ENCODE measurements at regions not wholly inside any gene's neighbourhood (a gene's known extent, or its start where the extent isn't known, plus 50 kb on each side); places are given as distances from the start of the nearest gene placed in this dataset.

DNA sequence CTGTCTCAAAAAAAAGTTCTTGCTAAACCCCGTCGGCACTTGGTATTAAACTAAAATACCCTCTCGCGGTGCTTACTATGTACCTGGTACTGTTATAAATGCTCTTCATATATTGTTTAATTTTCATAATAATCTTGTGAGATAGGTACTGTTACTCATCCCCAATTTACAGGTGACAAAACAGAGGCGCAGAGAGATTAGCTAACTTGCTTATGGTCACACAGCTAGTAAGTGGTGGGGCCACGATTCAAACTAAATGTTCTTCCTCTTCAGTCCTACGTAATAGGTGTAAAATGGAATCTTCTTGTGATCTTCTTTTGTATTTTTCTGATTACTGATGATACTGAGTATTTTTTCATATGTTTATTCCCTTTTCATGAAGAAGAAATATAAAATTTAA, 51.3 kb downstream of the TET3 start:
- TF ChIP-seq, protein P1, sequence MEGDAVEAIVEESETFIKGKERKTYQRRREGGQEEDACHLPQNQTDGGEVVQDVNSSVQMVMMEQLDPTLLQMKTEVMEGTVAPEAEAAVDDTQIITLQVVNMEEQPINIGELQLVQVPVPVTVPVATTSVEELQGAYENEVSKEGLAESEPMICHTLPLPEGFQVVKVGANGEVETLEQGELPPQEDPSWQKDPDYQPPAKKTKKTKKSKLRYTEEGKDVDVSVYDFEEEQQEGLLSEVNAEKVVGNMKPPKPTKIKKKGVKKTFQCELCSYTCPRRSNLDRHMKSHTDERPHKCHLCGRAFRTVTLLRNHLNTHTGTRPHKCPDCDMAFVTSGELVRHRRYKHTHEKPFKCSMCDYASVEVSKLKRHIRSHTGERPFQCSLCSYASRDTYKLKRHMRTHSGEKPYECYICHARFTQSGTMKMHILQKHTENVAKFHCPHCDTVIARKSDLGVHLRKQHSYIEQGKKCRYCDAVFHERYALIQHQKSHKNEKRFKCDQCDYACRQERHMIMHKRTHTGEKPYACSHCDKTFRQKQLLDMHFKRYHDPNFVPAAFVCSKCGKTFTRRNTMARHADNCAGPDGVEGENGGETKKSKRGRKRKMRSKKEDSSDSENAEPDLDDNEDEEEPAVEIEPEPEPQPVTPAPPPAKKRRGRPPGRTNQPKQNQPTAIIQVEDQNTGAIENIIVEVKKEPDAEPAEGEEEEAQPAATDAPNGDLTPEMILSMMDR (IDR thresholded peaks at IDR 0.05), result no peak
- TF ChIP-seq POLR2A (IDR thresholded peaks at IDR 0.05), result no peak
- DNase-seq, result no peak
- no peak overlapping the region for H3K4me3 ChIP-seq
- no peaks in the 10 kb centered on the region for H3K9me3 ChIP-seq
- no peaks in the 10 kb centered on the region for H3K36me3 ChIP-seq
- H3K27ac ChIP-seq, result no peak overlapping the region
- H3K4me1 ChIP-seq, result peaks cover 0 to 4% of the 10 kb centered on the region in 2 donors
- H3K27me3 ChIP-seq, result no peaks in the 10 kb centered on the region
- intact Hi-C loops (cut with DNase I; ENCODE audit: low total_unique reads), result no loop called here

DNA sequence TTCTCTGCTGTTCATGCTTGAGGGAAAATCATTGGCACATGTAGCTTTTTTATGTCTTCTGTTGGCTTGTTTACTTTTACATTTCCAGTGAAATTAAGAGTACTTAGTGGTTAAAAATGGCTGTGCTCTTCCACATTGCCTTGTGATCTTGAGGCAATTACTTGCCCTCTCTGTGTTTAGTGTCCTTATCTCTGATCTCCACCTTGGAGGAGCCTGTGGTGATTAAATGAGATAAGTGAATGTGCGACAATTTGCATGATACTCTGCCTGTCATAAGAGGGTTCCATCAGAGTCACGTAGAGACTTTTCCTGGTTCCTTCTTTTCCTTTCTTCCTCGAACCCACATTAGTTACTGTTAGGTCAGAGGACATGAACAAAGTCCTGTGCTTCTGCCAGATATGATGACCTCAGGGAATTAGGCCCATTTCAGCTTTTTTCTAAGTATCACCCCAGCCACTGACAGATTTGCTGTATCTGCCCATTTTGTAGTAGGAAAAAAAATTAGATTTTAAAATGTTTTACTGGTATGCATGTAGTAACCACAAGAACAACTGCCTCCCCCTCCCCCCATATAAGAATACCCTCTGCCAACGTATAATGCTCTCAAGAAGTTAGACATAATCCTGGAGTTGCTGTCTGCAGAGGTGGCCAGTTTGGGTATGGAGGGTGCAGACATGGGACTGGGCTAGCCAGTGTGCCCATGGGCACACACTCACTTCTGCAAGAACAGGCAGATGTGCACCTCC, 51.9 kb downstream of the TET3 start:
- intact Hi-C loops (cut with DNase I; ENCODE audit: low total_unique reads), result no loop called here
- DNase-seq, result no peak
- no peaks in the 10 kb centered on the region for H3K27me3 ChIP-seq
- H3K36me3 ChIP-seq, result no peaks in the 10 kb centered on the region
- TF ChIP-seq POLR2A (IDR thresholded peaks at IDR 0.05), result no peak
- TF ChIP-seq, protein P1 (IDR thresholded peaks at IDR 0.05), result no peak
- H3K4me3 ChIP-seq, result no peak overlapping the region
- H3K4me1 ChIP-seq, result peaks cover 0 to 4% of the 10 kb centered on the region in 2 donors
- no peak overlapping the region for H3K27ac ChIP-seq
- H3K9me3 ChIP-seq, result no peaks in the 10 kb centered on the region

DNA sequence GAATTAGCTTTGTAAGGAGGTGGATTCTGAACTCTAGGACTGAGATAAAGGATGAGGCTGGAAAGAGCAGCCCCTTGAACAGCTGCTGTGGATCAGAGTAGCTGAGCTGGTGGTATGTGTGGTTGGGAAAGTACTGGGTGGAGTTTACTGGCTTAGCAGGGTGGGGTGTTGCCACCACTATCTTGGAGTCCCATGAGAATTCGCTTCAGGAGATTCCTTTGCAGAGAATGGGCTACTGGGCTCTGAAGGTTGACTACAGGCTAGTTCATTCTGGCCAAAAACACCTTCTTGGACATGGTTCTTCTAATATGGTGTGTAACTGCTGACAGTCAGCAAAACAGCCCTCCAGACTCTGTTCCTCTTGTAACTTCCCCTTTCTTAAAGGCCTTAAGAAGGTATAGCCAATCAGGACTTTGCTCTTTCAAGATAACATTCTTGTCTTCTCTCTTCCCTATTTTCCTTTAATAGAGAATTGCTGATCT, 52.7 kb downstream of the TET3 start:
- H3K27ac ChIP-seq, result no peak overlapping the region
- intact Hi-C loops (cut with DNase I; ENCODE audit: low total_unique reads), result no loop called here
- H3K4me1 ChIP-seq, result peaks cover 0 to 4% of the 10 kb centered on the region in 2 donors

DNA sequence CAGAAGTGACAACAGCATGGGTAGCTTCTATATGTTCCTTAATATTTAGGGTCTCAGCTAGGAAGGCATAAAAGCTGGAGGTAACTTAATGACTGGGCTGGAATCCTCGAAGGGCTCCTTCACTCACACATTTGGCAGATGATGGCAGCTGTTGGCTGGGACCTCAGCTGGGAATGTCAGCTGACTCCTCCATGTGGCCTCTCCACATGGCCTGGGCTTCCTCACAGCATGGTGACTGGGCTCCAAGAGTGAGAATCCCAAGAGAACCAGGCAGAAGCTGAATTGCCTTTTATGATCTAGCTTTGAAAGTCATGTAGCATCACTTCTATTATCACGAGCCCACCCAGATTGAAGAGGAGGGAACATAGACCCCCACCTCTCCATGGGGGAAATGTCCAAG, 54.9 kb downstream of the TET3 start:
- no peaks in the 10 kb centered on the region for H3K4me1 ChIP-seq
- intact Hi-C loops (cut with DNase I; ENCODE audit: low total_unique reads), result no loop called here
- no peaks in the 10 kb centered on the region for H3K9me3 ChIP-seq
- no peaks in the 10 kb centered on the region for H3K27me3 ChIP-seq
- no peak overlapping the region for H3K4me3 ChIP-seq
- no peaks in the 10 kb centered on the region for H3K36me3 ChIP-seq
- no peak for DNase-seq
- H3K27ac ChIP-seq, result no peak overlapping the region
- TF ChIP-seq, protein P1 (IDR thresholded peaks at IDR 0.05), result no peak
- no peak for TF ChIP-seq POLR2A (IDR thresholded peaks at IDR 0.05)

More for the DNA sequence above, 52.7 kb downstream of the TET3 start:
- Histone ChIP-seq H3K36me3 (no peaks in the 10 kb centered on the region), H3K9me3 (no peaks in the 10 kb centered on the region), H3K4me3 (no peak overlapping the region), H3K27me3 (no peaks in the 10 kb centered on the region)
- no peak for DNase-seq
- no peak for TF ChIP-seq POLR2A (IDR thresholded peaks at IDR 0.05)
- TF ChIP-seq, protein P1 (IDR thresholded peaks at IDR 0.05), result no peak

DNA sequence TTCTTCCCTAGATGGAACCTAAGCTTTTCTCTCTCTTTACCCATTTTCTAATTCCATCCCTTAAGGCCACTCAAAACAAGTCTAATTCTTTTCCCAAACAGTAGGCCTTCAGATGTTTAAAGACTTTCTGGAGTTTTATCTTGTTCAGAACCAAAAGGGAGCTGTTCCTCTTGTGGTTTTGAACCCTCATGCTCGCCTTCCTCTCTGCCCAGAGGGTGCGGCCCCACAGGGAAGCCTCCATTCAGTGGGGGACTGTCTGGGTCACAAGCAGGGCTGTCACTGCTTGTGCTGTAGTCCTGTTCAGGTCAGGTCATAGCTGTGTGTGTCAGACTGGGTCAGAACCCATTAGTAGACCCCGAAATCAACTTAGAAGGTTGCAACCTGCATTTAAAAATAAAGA, 56.5 kb downstream of the TET3 start:
- H3K27me3 ChIP-seq, result no peaks in the 10 kb centered on the region
- H3K4me1 ChIP-seq, result no peaks in the 10 kb centered on the region
- no peak for DNase-seq
- no peak overlapping the region for H3K4me3 ChIP-seq
- no peaks in the 10 kb centered on the region for H3K36me3 ChIP-seq
- TF ChIP-seq, protein P1 (IDR thresholded peaks at IDR 0.05), result no peak
- no peak for TF ChIP-seq POLR2A (IDR thresholded peaks at IDR 0.05)
- intact Hi-C loops (cut with DNase I; ENCODE audit: low total_unique reads), result no loop called here
- no peaks in the 10 kb centered on the region for H3K9me3 ChIP-seq
- no peak overlapping the region for H3K27ac ChIP-seq
